Cerebellar cortex (tissue), 1 donor: ENCODE measurements at regions not wholly inside any gene's neighbourhood (a gene's known extent, or its start where the extent isn't known, plus 50 kb on each side); places are given as distances from the start of the nearest gene placed in this dataset.
A peak's percentile ranks its signal among the peaks of the same experiment; 100 is the strongest.
"Not testable (repeated sequence)": the region's sequence is repeated elsewhere in the genome, so short reads cannot be mapped to it uniquely, and the experiment has no call there.

Source experiments
- DNase-seq: peaks from one replicate; pipeline ENCODE4 v3.0.0-alpha.2; 2015; ENCODE audit warnings: low spot score

DNA sequence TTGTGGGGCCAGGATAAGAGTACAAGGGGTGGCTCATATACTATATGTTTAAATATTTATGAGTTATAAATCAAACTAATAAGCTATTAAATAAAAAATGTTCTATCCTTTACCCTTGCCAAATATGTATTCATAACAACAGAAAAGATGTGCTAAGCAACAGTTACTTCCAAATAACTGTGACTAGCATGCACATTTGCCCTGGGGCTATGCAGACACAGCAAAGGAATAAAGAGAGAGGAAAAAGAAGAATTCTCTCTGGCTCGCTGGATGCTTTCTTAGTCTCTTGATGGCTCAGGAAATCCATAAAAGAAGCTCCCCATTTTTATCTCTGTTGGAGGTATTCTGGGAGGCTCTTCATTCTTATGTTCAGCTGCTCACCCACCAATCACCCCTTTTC is 182.4 kb upstream of the ATP10B start:
- no peak for DNase-seq

- no peak for DNase-seq
Measured at GRCh38 chr5:161030229-161030628, 178.2 kb upstream of the ATP10B start.

- peak; percentile 66 for DNase-seq
Measured at GRCh38 chr5:161027763-161028162, 175.8 kb upstream of the ATP10B start.

- peak; percentile 73 for DNase-seq
Measured at GRCh38 chr5:161023551-161023950, 171.5 kb upstream of the ATP10B start.

- DNase-seq = no peak
Measured at GRCh38 chr5:161022151-161022550, 170.1 kb upstream of the ATP10B start.

GRCh38 chr5:161009817-161010216 is 157.8 kb upstream of the ATP10B start:
- no peak for DNase-seq

DNA sequence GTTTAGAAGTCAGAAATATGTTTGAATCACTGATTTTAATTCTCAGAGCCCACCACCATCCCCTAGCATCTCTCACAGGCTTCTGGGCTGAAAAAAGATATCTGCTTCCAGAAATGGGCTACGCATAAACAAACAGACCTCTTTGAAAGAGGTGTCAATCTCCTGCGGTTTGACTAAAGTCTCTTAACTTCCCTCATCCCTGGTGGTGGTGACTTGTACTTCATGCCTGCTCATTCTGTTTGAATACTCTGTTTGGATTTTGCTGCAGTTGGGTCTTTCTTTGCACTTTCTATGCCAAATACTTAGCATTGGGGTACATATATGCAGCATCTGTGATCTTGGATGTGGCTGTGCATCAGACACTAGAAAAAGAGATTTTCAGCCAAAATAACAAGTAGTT is 157.2 kb upstream of the ATP10B start:
- DNase-seq = no peak

- peak; percentile 93 for DNase-seq
Measured at GRCh38 chr5:161007879-161008278, 155.9 kb upstream of the ATP10B start.

DNA sequence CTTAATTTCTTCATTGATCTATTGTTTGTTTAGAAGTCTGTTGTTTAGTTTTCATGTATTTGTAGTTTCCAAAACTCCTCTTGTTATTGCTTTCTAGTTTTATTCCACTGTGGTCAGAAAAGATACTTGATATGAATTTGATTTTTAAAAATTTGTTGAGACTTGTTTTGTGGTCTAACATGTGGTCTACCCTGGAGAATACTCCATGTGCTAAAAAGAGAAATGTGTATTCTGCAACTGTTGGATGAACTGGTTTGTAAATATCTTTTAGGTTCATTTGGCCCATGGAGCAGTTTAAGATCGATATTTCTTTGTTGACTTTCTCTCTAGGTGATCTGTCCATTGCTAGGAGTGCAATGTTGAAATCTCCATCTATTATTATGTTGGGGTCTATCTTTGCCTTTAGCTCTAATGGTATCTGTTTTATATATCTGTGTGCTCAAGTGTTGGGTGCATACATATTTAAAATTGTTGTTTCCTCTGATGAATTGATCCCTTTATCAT is 150.6 kb upstream of the ATP10B start:
- no peak for DNase-seq

DNA sequence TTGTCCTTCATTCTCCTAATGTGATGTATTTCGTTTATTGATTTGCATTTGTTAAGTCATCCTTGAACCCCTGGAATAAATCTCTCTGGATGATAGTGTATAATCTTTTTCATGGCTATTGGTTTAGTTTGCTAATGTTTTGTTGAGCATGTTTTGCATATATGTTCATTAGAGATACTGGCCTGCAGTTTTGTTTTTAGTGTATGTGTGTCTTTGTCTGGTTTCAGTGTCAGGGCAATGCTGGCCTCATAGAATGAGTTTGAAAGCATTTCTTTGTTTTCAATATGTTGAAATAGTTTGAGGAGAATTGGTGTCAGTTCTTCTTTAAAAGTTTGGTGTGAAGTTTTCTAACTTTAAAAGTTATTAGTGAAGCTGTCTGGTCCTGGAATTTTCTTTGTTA is 149.6 kb upstream of the ATP10B start:
- no peak for DNase-seq

DNA sequence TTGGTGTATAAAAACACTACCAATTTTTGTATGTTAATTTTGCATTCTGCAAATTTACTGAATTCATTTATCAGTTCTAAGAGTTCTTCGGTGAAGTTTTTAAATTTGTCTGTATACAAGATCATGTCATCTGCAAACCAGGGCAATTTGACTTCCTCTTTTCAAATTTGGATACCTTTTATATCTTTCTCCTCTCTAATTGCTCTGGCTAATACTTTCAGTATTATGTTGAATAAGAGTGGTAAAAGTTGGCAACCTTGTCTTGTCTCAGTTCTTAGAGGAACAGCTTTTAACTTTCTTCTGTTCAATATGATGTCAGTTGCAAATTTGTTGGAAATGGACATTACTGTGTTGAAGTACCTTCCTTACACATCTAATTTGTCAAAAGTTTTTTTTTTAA is 149.1 kb upstream of the ATP10B start:
- not testable (repeated sequence) for DNase-seq

DNA sequence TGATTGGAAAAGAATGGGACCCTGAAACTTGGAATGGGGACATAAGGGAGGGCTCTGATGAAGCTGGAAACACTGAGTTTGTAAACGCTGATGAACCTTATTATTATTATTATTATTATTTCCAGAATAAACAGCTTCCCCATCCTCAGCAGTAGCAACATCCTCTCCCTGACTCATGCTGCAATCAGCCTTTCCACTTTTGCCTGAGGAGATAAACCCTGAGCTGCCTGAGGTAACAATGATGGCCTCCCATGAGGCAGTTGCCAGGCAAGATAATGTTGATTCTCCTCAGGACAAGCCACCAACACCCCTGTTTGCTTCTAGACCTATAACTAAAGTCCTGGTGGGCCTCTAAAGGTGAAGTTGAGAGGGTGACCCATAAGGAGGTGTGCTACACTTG is 139.2 kb upstream of the ATP10B start:
- no peak for DNase-seq

DNA sequence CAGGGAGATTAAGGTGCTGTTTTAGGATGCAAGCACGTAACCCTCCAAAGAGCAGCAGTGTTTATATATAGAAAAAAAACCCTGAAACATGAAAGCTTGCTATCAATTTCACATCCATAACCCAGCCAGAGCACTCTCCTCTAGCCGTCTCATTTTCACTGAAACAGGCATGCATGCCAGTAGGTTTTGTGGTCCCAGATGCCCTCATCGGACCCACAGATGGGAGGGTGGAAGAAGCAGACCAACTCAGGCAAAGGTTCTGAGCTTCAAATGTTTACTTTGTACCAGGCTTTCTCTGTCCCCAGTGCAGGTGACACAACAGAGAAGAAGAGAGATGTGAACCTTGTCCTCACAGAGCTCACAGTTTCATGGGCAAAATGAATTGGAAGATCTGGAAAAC is 127.4 kb upstream of the ATP10B start:
- DNase-seq = no peak

- no peak for DNase-seq
Measured at GRCh38 chr5:160978944-160979343, 126.9 kb upstream of the ATP10B start.

DNA sequence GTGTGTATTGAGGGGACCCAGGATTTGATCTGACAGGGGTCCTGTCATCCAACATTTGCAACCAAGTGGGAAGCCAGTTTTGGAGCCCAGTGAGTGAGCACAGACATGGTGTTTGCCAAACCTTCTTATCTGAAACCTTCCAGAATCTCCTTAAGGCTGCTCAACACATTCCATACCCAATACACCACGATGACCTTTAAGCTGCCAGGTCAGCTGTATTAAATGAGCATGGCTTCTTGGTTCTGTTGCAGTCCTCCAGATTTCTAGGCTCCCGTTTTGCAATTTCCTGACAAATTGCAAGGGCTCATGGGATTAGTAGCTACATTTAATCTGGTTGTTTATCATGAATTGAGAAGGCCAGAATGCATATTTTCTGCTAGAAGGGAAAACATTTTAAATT is 124.2 kb upstream of the ATP10B start:
- DNase-seq = no peak

GRCh38 chr5:160970605-160971191 is 118.7 kb upstream of the ATP10B start:
- DNase-seq = peak; percentile 64

- DNase-seq = no peak
Measured at GRCh38 chr5:160969645-160970044, 117.6 kb upstream of the ATP10B start.

- no peak for DNase-seq
Measured at GRCh38 chr5:160968480-160968879, 116.5 kb upstream of the ATP10B start.

- DNase-seq = no peak
Measured at GRCh38 chr5:160966921-160967320, 114.9 kb upstream of the ATP10B start.

GRCh38 chr5:160961761-160962160 is 109.8 kb upstream of the ATP10B start:
- peak; percentile 98 for DNase-seq

DNA sequence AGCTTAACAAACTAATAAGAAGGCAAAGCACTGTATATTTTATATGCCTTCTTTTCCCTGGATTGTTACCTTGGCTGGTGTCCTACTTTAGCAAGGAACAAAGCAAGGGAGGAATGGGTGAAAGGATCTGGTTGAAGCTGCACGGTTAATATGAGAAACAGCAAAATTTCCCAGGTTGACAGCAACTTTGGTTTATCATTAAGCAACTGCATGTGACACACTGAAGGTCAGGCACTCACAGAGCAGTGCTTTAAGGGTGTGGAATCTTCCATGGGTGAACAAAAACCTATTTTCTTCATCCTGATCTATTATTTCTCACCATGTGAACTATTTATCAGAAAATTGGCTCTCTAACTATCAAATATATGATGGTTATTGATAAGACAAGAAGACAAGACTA is 109.0 kb upstream of the ATP10B start:
- DNase-seq = no peak

- DNase-seq = peak; percentile 79
Measured at GRCh38 chr5:160960592-160960991, 108.6 kb upstream of the ATP10B start.

- no peak for DNase-seq
Measured at GRCh38 chr5:160959804-160960203, 107.8 kb upstream of the ATP10B start.

- DNase-seq = no peak
Measured at GRCh38 chr5:160957312-160957861, 105.4 kb upstream of the ATP10B start.
